Ectodermal cell (in vitro differentiated cells): ENCODE measurements at regions not wholly inside any gene's neighbourhood (a gene's known extent, or its start where the extent isn't known, plus 50 kb on each side); places are given as distances from the start of the nearest gene placed in this dataset.

ENCODE experiments used
- H3K27ac ChIP-seq: 2 replicates; pipeline ENCODE4 v1.7.0; 2013; ENCODE audit warnings: mild to moderate bottlenecking, low read depth, low read length; ENCODE audit not compliant: insufficient read depth, poor library complexity, severe bottlenecking
- H3K27me3 ChIP-seq: 2 replicates; pipeline ENCODE4 v1.7.0; 2013; ENCODE audit warnings: mild to moderate bottlenecking, low read length; ENCODE audit not compliant: insufficient read depth, control insufficient read depth, poor library complexity, severe bottlenecking
- H3K36me3 ChIP-seq: one replicate; pipeline ENCODE4 v1.7.0; 2013; ENCODE audit warnings: low read length; ENCODE audit not compliant: control insufficient read depth, insufficient read depth
- H3K4me1 ChIP-seq: one replicate; pipeline ENCODE4 v1.7.0; 2013; ENCODE audit warnings: low read length; ENCODE audit not compliant: control insufficient read depth, insufficient read depth
- H3K4me3 ChIP-seq: 2 replicates; pipeline ENCODE4 v1.7.0; 2013; ENCODE audit warnings: low read depth, low read length, control low read depth; ENCODE audit not compliant: insufficient read depth
- H3K9me3 ChIP-seq: 2 replicates; pipeline ENCODE4 v1.7.0; 2013; ENCODE audit warnings: mild to moderate bottlenecking, low read length, moderate library complexity; ENCODE audit not compliant: control insufficient read depth
- WGBS, 2 experiments: methylation state at CpG; one replicate each; pipeline ENCODE4 v1.1.7; 2013; ENCODE audit warnings: missing lambda C conversion rate in 2 of 2; 5-methylcytosine and 5-hydroxymethylcytosine counted together

- H3K27me3 ChIP-seq = no peaks in the 10 kb centered on the region
- 85 to 87% methylated on average over 14 of the region's 14 CpGs for WGBS, 2 experiments
- H3K9me3 ChIP-seq = no peaks in the 10 kb centered on the region
- no peak overlapping the region for H3K4me3 ChIP-seq
- peaks cover 48% of the 10 kb centered on the region for H3K4me1 ChIP-seq
- H3K36me3 ChIP-seq = no peaks in the 10 kb centered on the region
- H3K27ac ChIP-seq = no peak overlapping the region
These were observed 154.9 kb downstream of the C9orf50 start for GRCh38 chr9:129465834-129466535.

- Histone ChIP-seq H3K27me3 (no peaks in the 10 kb centered on the region), H3K9me3 (no peaks in the 10 kb centered on the region), H3K4me1 (peaks cover 49% of the 10 kb centered on the region), H3K27ac (no peak overlapping the region), H3K4me3 (no peak overlapping the region), H3K36me3 (no peaks in the 10 kb centered on the region)
- 88% methylated on average over 22 of the region's 22 CpGs for WGBS, 2 experiments
These were observed 155.7 kb downstream of the C9orf50 start for GRCh38 chr9:129464972-129465833.

- H3K27me3 ChIP-seq = no peaks in the 10 kb centered on the region
- 80 to 82% methylated on average over 5 of the region's 5 CpGs for WGBS, 2 experiments
- no peak overlapping the region for H3K27ac ChIP-seq
- H3K36me3 ChIP-seq = no peaks in the 10 kb centered on the region
- no peaks in the 10 kb centered on the region for H3K9me3 ChIP-seq
- H3K4me3 ChIP-seq = no peak overlapping the region
- peaks cover 47% of the 10 kb centered on the region for H3K4me1 ChIP-seq
These were observed 156.9 kb downstream of the C9orf50 start for GRCh38 chr9:129463994-129464393.

DNA sequence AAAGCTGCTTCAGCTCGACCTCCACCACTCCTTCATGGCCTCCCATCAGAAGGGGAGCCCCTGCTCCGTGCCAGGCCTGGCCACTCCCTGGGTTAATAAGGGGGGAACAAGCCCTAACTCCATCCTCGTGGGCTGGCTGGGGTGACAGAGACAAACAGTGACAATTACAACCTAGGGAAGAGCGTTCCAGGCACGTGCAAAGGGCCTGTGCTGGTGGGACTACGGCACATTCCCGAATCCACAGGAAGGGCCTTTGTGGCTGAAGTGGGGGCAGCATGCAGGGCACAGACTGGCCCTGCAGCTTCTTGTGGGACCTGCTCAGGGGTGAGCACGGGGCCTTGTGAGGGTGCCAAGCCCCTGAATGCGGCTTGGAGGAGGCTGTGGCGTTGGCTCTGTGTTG lies 157.4 kb downstream of the C9orf50 start:
- Histone ChIP-seq H3K4me3 (no peak overlapping the region), H3K9me3 (no peaks in the 10 kb centered on the region), H3K27me3 (no peaks in the 10 kb centered on the region), H3K4me1 (peaks cover 51% of the 10 kb centered on the region), H3K27ac (no peak overlapping the region), H3K36me3 (no peaks in the 10 kb centered on the region)
- WGBS, 2 experiments = 94% methylated on average over 10 of the region's 10 CpGs

DNA sequence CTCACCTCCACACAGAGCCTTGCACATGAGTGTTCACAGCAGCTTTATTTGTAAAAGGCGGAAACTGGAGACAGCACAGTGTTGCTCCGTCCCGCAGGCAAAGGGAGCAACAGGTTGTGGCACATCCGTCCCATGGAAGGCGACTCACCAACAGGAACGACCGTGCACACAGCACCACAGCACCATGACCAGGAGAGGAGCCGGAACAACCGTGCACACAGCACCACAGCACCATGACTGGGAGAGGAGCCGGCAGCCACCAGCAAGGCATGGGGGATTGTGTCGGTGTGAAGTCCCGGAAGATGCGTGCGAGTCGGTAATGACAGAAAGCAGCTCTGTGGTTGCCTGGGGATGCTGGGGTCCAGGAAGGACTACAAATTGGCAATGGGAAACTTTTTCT lies 158.5 kb downstream of the C9orf50 start:
- no peak overlapping the region for H3K27ac ChIP-seq
- H3K4me1 ChIP-seq = peaks cover 57% of the 10 kb centered on the region
- 91% methylated on average over 15 of the region's 15 CpGs for WGBS, 2 experiments

GRCh38 chr9:129460323-129461261 lies 160.3 kb downstream of the C9orf50 start:
- 1% methylated on average over 50 of the region's 51 CpGs for WGBS, 2 experiments
- Histone ChIP-seq H3K9me3 (no peaks in the 10 kb centered on the region), H3K27ac (peak overlapping the region; percentile 100), H3K4me1 (peaks cover 51% of the 10 kb centered on the region), H3K27me3 (no peaks in the 10 kb centered on the region), H3K4me3 (peak overlapping the region; percentile 30), H3K36me3 (no peaks in the 10 kb centered on the region)

More for the DNA sequence above, 158.5 kb downstream of the C9orf50 start:
- no peak overlapping the region for H3K4me3 ChIP-seq
- H3K27me3 ChIP-seq = no peaks in the 10 kb centered on the region
- H3K36me3 ChIP-seq = no peaks in the 10 kb centered on the region
- no peaks in the 10 kb centered on the region for H3K9me3 ChIP-seq

DNA sequence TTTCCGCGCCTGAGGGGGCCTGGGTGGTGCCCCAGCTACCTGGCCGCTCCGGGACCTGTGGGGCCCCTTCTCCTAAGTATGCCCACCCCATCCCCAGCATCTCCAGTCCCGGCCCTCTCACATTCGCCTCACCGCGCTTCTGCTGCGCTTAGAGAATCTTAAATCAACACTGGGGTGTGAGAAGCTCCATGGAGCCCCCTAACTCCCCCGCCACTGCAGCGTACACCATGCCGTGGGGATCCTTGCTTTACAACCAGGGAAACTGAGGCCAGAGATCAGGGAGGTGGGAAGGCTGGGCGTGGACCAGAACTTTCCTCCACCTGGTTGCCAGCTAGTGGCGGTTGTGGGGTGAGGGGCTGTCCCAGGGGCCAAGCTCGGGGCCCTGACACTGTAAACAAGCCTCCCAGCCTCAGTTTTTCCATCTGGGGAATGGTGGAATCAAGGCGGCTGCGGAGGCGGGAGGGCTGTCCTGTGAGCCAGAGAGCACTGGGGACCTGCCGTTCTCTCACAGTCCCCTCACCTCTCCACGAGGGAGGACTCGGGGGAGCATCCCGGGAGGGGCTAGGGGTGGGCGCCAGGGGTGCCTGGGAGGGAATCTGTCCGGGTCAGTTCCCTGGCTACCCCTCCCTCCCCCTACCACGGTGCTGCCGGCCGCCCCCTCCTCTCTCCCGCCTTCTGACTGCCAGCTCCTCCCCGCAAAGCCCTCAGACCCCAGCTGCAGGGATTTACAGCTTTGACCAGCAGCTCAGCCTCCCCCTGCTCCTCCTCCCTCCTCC lies 161.2 kb downstream of the C9orf50 start:
- H3K4me3 ChIP-seq = no peak overlapping the region
- no peaks in the 10 kb centered on the region for H3K27me3 ChIP-seq
- H3K27ac ChIP-seq = peak overlapping the region; percentile 50
- no peaks in the 10 kb centered on the region for H3K36me3 ChIP-seq
- H3K9me3 ChIP-seq = no peaks in the 10 kb centered on the region
- 24 to 25% methylated on average over 29 of the region's 29 CpGs for WGBS, 2 experiments
- H3K4me1 ChIP-seq = peaks cover 47% of the 10 kb centered on the region

DNA sequence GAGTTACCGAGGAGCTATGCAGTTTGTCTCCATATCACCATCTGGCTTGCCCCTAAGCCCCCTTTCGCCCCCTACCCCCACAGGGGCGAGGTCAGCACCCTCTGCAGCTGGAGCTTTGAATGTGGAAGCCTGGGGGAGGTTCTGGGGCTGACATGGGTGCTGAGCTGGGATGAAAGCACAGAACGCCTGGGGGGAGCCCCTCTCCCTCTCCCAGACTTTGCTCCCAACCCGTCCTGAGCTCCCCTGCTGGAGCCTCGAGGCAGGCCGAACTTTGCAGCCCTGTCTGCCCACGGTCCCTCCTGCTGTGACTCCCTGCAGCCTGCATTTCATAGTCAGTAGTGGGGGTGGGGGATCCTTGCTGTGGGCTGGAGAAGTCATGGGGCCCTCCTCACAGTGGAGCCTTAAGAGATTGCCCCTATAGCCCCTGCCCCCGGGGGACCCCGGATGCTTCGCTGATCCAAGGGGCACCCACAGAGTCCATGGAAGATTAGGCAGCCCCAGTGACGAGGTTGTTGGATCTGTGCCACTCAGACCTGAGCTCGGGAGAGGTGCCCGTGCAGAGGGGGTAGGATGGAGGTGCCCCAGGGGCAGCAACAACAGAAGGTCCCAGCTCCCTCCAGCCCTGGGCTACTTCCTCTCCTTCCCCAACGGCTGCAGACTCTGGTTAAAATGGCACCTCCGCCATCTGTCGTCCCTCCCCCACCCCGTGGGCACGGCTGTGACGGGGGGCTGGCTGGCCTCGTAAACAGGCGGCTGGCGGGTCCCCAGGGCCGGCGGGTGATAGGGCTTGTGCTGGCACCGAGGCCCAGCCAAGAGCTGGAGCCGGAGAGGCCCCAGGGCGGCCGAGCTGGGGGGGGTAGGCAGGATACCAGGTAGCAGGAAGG lies 162.0 kb downstream of the C9orf50 start:
- no peaks in the 10 kb centered on the region for H3K36me3 ChIP-seq
- H3K27me3 ChIP-seq = no peaks in the 10 kb centered on the region
- H3K27ac ChIP-seq = peak overlapping the region; percentile 33
- H3K4me3 ChIP-seq = no peak overlapping the region
- no peaks in the 10 kb centered on the region for H3K9me3 ChIP-seq
- 45 to 49% methylated on average over 27 to 29 of the region's 29 CpGs for WGBS, 2 experiments
- H3K4me1 ChIP-seq = peaks cover 41% of the 10 kb centered on the region
